Spleen (tissue), 7 donors: ENCODE measurements at regions not wholly inside any gene's neighbourhood (a gene's known extent, or its start where the extent isn't known, plus 50 kb on each side); places are given as distances from the start of the nearest gene placed in this dataset.
A peak's percentile ranks its signal among the peaks of the same experiment; 100 is the strongest.

Experiments
- POLR2A ChIP-seq, 3 donors: fragments of 450-650 bp; IDR thresholded peaks; one replicate each; pipeline ENCODE4 v1.5.1; 2017; ENCODE audit warnings: antibody characterized with exemption in 3 of 3, mild to moderate bottlenecking in 1 of 3
- TF ChIP-seq, protein P1 (sequence below), 11 experiments: fragments of 200-600 bp in 7 of 11; fragments of 450-650 bp in 4 of 11; sonication (generic) in 4 of 11; IDR thresholded peaks in 8 of 11; conservative IDR thresholded peaks in 3 of 11; 1 replicate in 7 of 11; 2 replicates in 4 of 11; pipeline versions ENCODE4 v1.4.0 to v1.8.0; 2016 to 2021; ENCODE audit warnings: antibody characterized with exemption in 11 of 11, inconsistent platforms in 4 of 11, mild to moderate bottlenecking in 1 of 11
- donor health status: DM: no; HTN: no; CAD: no; lungs with moderate emphysema.
- donor health status: DM: no; HTN: no; CAD: no.
- donor health status: DM: no; HTN: no; CAD: no.

DNA sequence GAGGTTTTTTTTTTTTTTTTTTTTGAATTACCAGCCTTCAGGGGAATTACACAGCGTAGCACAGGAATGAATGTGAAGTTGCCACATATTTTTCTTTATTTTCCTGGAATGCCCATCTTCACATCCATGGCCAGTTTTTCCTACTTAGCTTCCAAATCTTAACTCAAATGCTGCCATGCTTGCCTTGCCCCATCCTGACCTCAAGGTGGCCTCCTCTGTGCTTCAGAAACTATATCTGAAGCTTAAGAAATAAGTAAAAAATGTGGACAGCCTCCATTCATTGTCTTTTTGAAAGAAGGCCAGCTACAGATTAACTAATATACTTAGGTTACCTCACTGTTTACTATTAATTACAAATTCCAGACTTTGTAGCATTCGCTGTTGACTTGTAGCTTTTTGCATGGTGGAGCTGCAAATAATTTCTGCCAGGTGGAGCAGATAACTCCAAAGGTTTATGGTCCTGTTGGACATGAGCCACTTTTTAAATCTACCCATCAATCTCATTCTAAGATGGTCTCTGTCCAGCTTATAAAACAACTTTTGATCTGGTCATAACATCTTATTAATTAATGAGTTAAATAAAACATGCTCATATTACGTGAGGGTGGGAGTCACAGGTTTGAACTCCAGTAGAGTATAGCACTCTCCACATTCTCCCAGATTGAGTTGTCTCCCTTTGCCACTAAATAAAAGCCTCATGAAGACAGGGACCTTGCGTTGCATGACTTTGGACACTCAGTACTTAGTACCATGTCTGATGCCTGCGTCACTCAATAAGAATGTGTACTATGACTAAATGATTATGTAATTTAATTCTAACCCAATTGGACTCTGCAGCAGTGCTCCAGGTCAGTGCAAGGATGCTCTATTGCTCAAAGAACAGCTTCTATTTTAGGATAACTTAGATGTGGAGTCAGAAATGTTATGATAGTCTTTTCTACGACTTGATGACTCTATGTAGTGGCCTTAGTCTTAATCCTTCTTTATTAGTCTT, 678.6 kb upstream of the CITED2 start:
- TF ChIP-seq, protein P1, sequence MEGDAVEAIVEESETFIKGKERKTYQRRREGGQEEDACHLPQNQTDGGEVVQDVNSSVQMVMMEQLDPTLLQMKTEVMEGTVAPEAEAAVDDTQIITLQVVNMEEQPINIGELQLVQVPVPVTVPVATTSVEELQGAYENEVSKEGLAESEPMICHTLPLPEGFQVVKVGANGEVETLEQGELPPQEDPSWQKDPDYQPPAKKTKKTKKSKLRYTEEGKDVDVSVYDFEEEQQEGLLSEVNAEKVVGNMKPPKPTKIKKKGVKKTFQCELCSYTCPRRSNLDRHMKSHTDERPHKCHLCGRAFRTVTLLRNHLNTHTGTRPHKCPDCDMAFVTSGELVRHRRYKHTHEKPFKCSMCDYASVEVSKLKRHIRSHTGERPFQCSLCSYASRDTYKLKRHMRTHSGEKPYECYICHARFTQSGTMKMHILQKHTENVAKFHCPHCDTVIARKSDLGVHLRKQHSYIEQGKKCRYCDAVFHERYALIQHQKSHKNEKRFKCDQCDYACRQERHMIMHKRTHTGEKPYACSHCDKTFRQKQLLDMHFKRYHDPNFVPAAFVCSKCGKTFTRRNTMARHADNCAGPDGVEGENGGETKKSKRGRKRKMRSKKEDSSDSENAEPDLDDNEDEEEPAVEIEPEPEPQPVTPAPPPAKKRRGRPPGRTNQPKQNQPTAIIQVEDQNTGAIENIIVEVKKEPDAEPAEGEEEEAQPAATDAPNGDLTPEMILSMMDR (IDR thresholded peaks at IDR 0.05 in 8 of 11, conservative IDR thresholded peaks at IDR 0.05 in 3 of 11), result peak in 1 of 11 experiments; percentile 5
- TF ChIP-seq POLR2A (IDR thresholded peaks at IDR 0.05), result no peak
